Calu3 (cell line): ENCODE measurements at regions not wholly inside any gene's neighbourhood (a gene's known extent, or its start where the extent isn't known, plus 50 kb on each side); places are given as distances from the start of the nearest gene placed in this dataset.

Experiments
- BruUV-seq: library from RNA; stranded (reverse); fragments of 400-500 nt; replicated peaks from 2 replicates; lab custom pipeline; 2021; lab: Mats Ljungman, UMichigan
- CTCF ChIA-PET: fragments of 300-600 bp; sonication (Branson Sonifier 250); formaldehyde crosslinking; loops from one replicate; lab custom pipeline; 2022; ENCODE audit warnings: antibody characterized with exemption; lab: Charles Lee
- DNase-seq: peaks from one replicate; pipeline ENCODE4 v3.0.0; 2022
- H3K27ac Mint-ChIP-seq: one replicate; pipeline ENCODE4 v1.8.0; 2022; ENCODE audit warnings: mixed read lengths; ENCODE audit not compliant: unreplicated experiment
- H3K27me3 Mint-ChIP-seq: one replicate; pipeline ENCODE4 v1.8.0; 2022; ENCODE audit warnings: mixed read lengths; ENCODE audit not compliant: unreplicated experiment
- H3K36me3 Mint-ChIP-seq: one replicate; pipeline ENCODE4 v1.8.0; 2022; ENCODE audit warnings: mild to moderate bottlenecking, moderate library complexity, mixed read lengths; ENCODE audit not compliant: insufficient read depth, unreplicated experiment
- H3K4me1 Mint-ChIP-seq: one replicate; pipeline ENCODE4 v1.8.0; 2022; ENCODE audit warnings: mild to moderate bottlenecking, low read depth, mixed read lengths; ENCODE audit not compliant: unreplicated experiment
- H3K4me3 Mint-ChIP-seq: one replicate; pipeline ENCODE4 v1.8.0; 2022; ENCODE audit warnings: mild to moderate bottlenecking, low read depth, moderate library complexity, mixed read lengths; ENCODE audit not compliant: unreplicated experiment
- H3K9me3 Mint-ChIP-seq: one replicate; pipeline ENCODE4 v1.8.0; 2022; ENCODE audit warnings: low read depth, mixed read lengths; ENCODE audit not compliant: unreplicated experiment
- CTCF ChIP-seq: fragments of 200-600 bp; IDR thresholded peaks from one replicate; pipeline ENCODE4 v1.8.0; 2022; ENCODE audit warnings: antibody characterized with exemption; ENCODE audit not compliant: unreplicated experiment
- intact Hi-C: fragments of 100-400 bp; cut with micrococcal nuclease; formaldehyde crosslinking; loops from one replicate; pipeline ENCODE4 v1.10.0; 2022; ENCODE audit not compliant: unreplicated experiment

GRCh38 chr2:81650048-81650971 is 1345.8 kb upstream of the LRRTM1 start:
- peak; percentile 17 for TF ChIP-seq CTCF

GRCh38 chr2:81648806-81649205 is 1344.3 kb upstream of the LRRTM1 start:
- CTCF ChIA-PET: no interaction called here
- intact Hi-C loops: no loop called here
- H3K36me3 Mint-ChIP-seq: no peaks in the 10 kb centered on the region
- H3K4me3 Mint-ChIP-seq: no peak overlapping the region
- H3K9me3 Mint-ChIP-seq: peaks cover 6% of the 10 kb centered on the region
- TF ChIP-seq CTCF: no peak
- no peak for DNase-seq
- H3K27me3 Mint-ChIP-seq: no peaks in the 10 kb centered on the region
- H3K27ac Mint-ChIP-seq: no peak overlapping the region
- peaks cover 9% of the 10 kb centered on the region for H3K4me1 Mint-ChIP-seq
- no TSS peak for BruUV-seq

More at GRCh38 chr2:81650048-81650971, 1345.8 kb upstream of the LRRTM1 start:
- CTCF ChIA-PET: no interaction called here
- H3K27me3 Mint-ChIP-seq: no peaks in the 10 kb centered on the region
- peak overlapping the region; percentile 43 for H3K27ac Mint-ChIP-seq
- no peak overlapping the region for H3K4me3 Mint-ChIP-seq
- BruUV-seq: no TSS peak
- H3K4me1 Mint-ChIP-seq: peaks cover 9% of the 10 kb centered on the region
- H3K9me3 Mint-ChIP-seq: peaks cover 6% of the 10 kb centered on the region
- intact Hi-C loops: no loop called here
- DNase-seq: no peak
- no peaks in the 10 kb centered on the region for H3K36me3 Mint-ChIP-seq

GRCh38 chr2:81648370-81648769 is 1343.8 kb upstream of the LRRTM1 start:
- Mint-ChIP-seq H3K36me3 (no peaks in the 10 kb centered on the region), H3K27me3 (no peaks in the 10 kb centered on the region), H3K27ac (no peak overlapping the region), H3K4me1 (peaks cover 9% of the 10 kb centered on the region), H3K9me3 (peaks cover 6% of the 10 kb centered on the region), H3K4me3 (no peak overlapping the region)
- BruUV-seq: no TSS peak
- TF ChIP-seq CTCF: no peak
- DNase-seq: no peak
- CTCF ChIA-PET: no interaction called here
- intact Hi-C loops: no loop called here

GRCh38 chr2:81647715-81648230 is 1343.2 kb upstream of the LRRTM1 start:
- H3K36me3 Mint-ChIP-seq: no peaks in the 10 kb centered on the region
- CTCF ChIA-PET: no interaction called here
- H3K27me3 Mint-ChIP-seq: no peaks in the 10 kb centered on the region
- H3K9me3 Mint-ChIP-seq: peaks cover 6% of the 10 kb centered on the region
- H3K4me3 Mint-ChIP-seq: no peak overlapping the region
- H3K4me1 Mint-ChIP-seq: peaks cover 9% of the 10 kb centered on the region
- H3K27ac Mint-ChIP-seq: no peak overlapping the region
- intact Hi-C loops: no loop called here
- TF ChIP-seq CTCF: no peak
- DNase-seq: no peak
- BruUV-seq: no TSS peak
